Fibroblast of the aortic adventitia (primary cell): ENCODE measurements at regions not wholly inside any gene's neighbourhood (a gene's known extent, or its start where the extent isn't known, plus 50 kb on each side); places are given as distances from the start of the nearest gene placed in this dataset.

Experiments used
- DNase-seq: peaks from one replicate; pipeline ENCODE4 v3.0.0-alpha.2; 2010; ENCODE audit warnings: low read depth
- H3K4me3 ChIP-seq: 2 replicates; pipeline ENCODE4 v1.5.1; 2011; ENCODE audit warnings: low read depth, mild to moderate bottlenecking, control low read depth, low read length, moderate library complexity
- CTCF ChIP-seq: IDR thresholded peaks from 2 replicates; pipeline ENCODE4 v1.5.1; 2011; ENCODE audit warnings: mild to moderate bottlenecking, low read length, control low read depth, inconsistent platforms; ENCODE audit not compliant: insufficient read depth

GRCh38 chr7:132072873-132073272 is 503.4 kb downstream of the PLXNA4 start:
- no peak for DNase-seq
- no peak overlapping the region for H3K4me3 ChIP-seq
- no peak for TF ChIP-seq CTCF

DNA sequence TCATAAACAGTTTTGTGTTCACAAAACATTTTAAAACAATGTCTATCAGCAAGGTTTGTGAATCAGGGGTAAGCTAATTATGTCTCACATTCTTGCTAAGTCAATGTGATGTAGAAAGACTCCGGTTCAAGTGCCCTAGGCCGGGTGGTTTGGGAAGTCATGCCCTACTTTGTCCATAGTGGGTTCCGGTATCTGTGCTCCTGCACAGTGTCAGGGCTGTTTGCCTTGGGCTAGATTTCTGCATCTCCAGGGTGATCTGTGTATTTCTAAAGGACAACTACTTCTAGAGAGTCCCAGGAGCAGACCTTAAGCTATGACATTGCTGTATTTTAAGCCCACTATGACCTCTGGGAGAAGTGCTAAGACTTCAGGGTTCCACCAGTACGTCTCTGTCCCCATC is 504.1 kb downstream of the PLXNA4 start:
- DNase-seq: no peak
- no peak for TF ChIP-seq CTCF
- H3K4me3 ChIP-seq: no peak overlapping the region

DNA sequence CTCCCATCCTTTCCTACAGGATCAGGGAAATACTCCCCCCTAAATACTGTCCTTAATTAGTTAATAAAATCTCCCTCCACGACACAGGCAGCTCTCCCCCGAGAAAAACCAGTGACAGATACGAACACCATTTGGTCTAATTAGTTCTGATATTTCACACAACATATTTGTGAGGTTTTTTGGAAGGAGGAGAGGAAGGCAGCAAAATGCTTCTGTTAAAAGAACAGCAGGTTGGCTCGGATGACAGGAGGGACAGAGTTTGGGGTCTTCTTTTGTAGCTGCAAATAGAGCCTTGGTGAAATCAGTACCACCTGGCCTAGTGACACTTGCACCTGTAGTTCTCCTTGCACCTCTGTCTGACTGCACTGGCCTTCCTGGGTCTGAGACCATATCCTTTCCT is 507.0 kb downstream of the PLXNA4 start:
- TF ChIP-seq CTCF: no peak
- H3K4me3 ChIP-seq: no peak overlapping the region
- DNase-seq: no peak

DNA sequence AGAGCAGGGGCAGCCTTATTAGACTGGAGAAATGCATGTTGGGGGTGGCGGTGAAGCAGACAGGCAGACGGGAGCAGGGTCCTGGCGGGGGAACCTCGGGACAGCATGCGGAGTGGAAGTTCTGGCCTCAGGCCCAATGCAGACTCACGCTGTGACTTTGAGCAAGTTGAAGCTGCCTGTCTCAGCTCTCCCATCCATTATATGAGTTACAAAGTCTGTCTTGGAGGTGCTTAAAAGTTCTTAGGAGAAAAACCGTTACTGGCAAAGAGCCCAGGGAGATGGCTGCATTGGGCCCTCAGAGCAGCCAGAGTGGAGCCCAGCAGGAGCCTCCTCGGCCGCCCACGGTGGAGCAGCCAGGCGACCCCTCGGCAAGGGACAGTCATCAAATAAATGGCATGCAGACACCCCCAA is 509.5 kb downstream of the PLXNA4 start:
- H3K4me3 ChIP-seq: no peak overlapping the region

GRCh38 chr7:132065989-132066603 is 509.7 kb upstream of the PODXL start:
- no peak for TF ChIP-seq CTCF
- DNase-seq: no peak
- no peak overlapping the region for H3K4me3 ChIP-seq

More for the DNA sequence above, 509.5 kb downstream of the PLXNA4 start:
- DNase-seq: peak; percentile 43
- no peak for TF ChIP-seq CTCF

DNA sequence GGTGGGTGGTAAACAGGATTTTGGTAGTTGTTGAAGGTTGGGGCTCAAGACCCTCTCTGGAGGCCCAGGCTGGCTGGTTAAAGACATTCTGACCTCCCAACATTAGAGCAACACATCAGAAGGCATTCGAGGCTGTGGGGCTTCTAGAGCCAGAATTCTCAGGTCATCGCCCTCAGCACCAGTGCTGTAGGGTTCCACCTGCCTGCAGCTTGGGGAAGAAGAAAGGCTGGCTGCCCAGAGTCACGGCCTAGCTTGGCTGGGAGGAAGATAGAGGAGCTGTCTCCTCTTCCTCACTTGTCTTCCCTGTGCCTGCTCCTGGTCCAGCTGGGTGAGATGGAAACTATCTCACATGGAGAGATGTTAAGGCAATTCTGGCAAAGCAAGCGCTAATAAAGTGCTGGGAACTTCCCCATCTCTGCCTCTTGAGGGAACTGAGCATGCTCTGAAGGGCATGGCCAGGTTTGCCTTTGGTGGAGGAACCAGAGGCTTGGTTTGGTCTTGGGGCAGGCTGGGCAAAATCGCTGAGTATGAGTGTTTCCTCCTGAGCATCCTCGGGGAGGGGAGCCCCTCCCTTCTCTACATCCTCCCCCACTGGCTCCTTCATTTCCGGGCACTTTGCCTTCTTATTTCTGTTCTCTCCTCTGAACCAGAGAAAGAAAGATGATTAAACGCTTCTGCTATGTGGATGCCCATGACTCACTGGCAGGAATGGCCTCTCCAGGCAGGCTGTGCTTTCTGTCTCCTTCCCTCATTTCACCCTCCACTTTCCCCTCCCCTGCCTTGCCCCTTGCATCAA is 509.0 kb upstream of the PODXL start:
- no peak for TF ChIP-seq CTCF
- DNase-seq: peak; percentile 96
- no peak overlapping the region for H3K4me3 ChIP-seq

DNA sequence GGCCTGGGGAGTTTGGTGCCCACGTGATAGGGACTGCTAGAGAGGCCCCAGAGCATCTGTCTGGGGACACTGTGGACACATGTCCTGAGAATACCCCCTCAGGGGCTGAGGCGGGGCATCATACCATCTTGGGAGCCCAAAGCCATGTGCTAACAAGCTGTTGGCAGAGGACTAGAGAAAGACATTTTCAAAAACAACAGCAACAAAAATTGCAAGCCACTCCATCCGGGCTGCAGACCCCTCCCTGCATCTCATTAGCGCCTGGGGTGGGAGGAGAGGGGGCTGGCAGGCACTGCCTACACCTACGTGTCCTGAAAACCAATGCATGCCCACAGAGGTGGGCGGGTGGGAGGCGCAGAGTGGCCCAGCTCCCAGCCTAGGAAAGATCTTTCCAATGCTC is 507.4 kb upstream of the PODXL start:
- no peak for TF ChIP-seq CTCF
- no peak overlapping the region for H3K4me3 ChIP-seq
- DNase-seq: no peak
